H1 (cell line): ENCODE measurements at regions not wholly inside any gene's neighbourhood (a gene's known extent, or its start where the extent isn't known, plus 50 kb on each side); places are given as distances from the start of the nearest gene placed in this dataset.

Source experiments
- CTCF ChIA-PET: fragments of 300-600 bp; sonication (Branson Sonifier 250); formaldehyde crosslinking; loops from one replicate; lab custom pipeline; 2021; ENCODE audit not compliant: partially characterized antibody; lab: Charles Lee
- POLR2A ChIA-PET: fragments of 300-600 bp; sonication (Branson Sonifier 250); formaldehyde crosslinking; loops from one replicate; lab custom pipeline; 2021; ENCODE audit warnings: inconsistent platforms; ENCODE audit not compliant: partially characterized antibody; lab: Charles Lee
- DNase-seq, 2 experiments: peaks; one replicate each; pipeline versions ENCODE4 v3.0.0 to v3.0.0-alpha.2; 2010 to 2022; ENCODE audit warnings: low spot score in 2 of 2, low read depth in 1 of 2, mixed read lengths in 1 of 2
- FAIRE-seq: peaks from 2 replicates; lab custom pipeline; 2011; peaks lifted over from hg19 to GRCh38; lab: Jason Lieb, UNC
- H2AFZ ChIP-seq: 2 replicates; pipeline ENCODE4 v1.8.1; 2012; ENCODE audit warnings: low read length, inconsistent platforms
- H2AK5ac ChIP-seq: 2 replicates; pipeline ENCODE4 v1.6.1; 2013; ENCODE audit warnings: low read depth, low read length
- H2BK120ac ChIP-seq: replicated peaks from 2 replicates; pipeline ENCODE3; 2013; ENCODE audit warnings: low read depth, low read length, inconsistent platforms
- H2BK12ac ChIP-seq: 2 replicates; pipeline ENCODE4 v1.6.1; 2013; ENCODE audit warnings: low read depth, low read length
- H2BK15ac ChIP-seq: 2 replicates; pipeline ENCODE4 v1.6.1; 2013; ENCODE audit warnings: low read length
- H2BK20ac ChIP-seq: 2 replicates; pipeline ENCODE4 v1.6.1; 2013; ENCODE audit warnings: low read length
- H2BK5ac ChIP-seq: 2 replicates; pipeline ENCODE4 v1.6.1; 2013; ENCODE audit warnings: low read depth, low read length
- H3K14ac ChIP-seq: 2 replicates; pipeline ENCODE4 v1.6.1; 2013; ENCODE audit warnings: inconsistent platforms; ENCODE audit not compliant: insufficient read length
- H3K18ac ChIP-seq: 2 replicates; pipeline ENCODE4 v1.6.1; 2013; ENCODE audit warnings: low read length; ENCODE audit errors: extremely low read depth
- H3K23ac ChIP-seq: 2 replicates; pipeline ENCODE4 v1.6.1; 2013; ENCODE audit warnings: inconsistent platforms; ENCODE audit not compliant: insufficient read length
- H3K23me2 ChIP-seq: 2 replicates; pipeline ENCODE4 v1.6.1; 2013; ENCODE audit warnings: low read depth, low read length
- H3K27ac ChIP-seq: 2 replicates; pipeline ENCODE4 v1.6.1; 2011; ENCODE audit warnings: low read depth, low read length, inconsistent platforms
- H3K27me3 ChIP-seq, 4 experiments: replicated peaks in 1 of 4; 1 replicate in 1 of 4; 2 replicates in 3 of 4; pipeline versions ENCODE4 v1.6.1 to v1.8.1; 2011 to 2013; ENCODE audit warnings: low read length in 3 of 4, mild to moderate bottlenecking in 3 of 4, inconsistent platforms in 2 of 4, mixed read lengths in 2 of 4, moderate library complexity in 1 of 4; ENCODE audit not compliant: control insufficient read depth in 3 of 4, insufficient read depth in 3 of 4; ENCODE audit errors: extremely low read depth in 1 of 4
- H3K36me3 ChIP-seq, 4 experiments: 2 replicates each; pipeline versions ENCODE4 v1.6.1 to v1.8.1; 2011 to 2013; ENCODE audit warnings: mild to moderate bottlenecking in 4 of 4, low read length in 3 of 4, moderate library complexity in 2 of 4, control low read depth in 1 of 4, inconsistent platforms in 1 of 4; ENCODE audit not compliant: insufficient read depth in 4 of 4, control insufficient read depth in 2 of 4
- H3K4ac ChIP-seq: replicated peaks from 2 replicates; pipeline ENCODE3; 2013; ENCODE audit warnings: low read length, low read depth, mixed read lengths, inconsistent platforms; ENCODE audit not compliant: insufficient read length
- H3K4me1 ChIP-seq, 4 experiments: replicated peaks in 1 of 4; 1 replicate in 1 of 4; 2 replicates in 3 of 4; pipeline versions ENCODE4 v1.6.1 to v1.8.1; 2011 to 2013; ENCODE audit warnings: low read length in 3 of 4, inconsistent platforms in 2 of 4, mixed read lengths in 1 of 4; ENCODE audit not compliant: insufficient read depth in 4 of 4, control insufficient read depth in 3 of 4
- H3K4me2 ChIP-seq, 2 experiments: 2 replicates each; pipeline versions ENCODE4 v1.6.1 to v1.8.1; 2011 to 2013; ENCODE audit warnings: low read depth in 2 of 2, low read length in 2 of 2, control low read depth in 1 of 2, inconsistent platforms in 1 of 2, mild to moderate bottlenecking in 1 of 2; ENCODE audit not compliant: insufficient read depth in 1 of 2
- H3K4me3 ChIP-seq, 4 experiments: fragments of 200-600, 300-600 bp in 1 of 4; sonication (generic), shearing (Covaris generic), sonication (Bioruptor Twin) in 1 of 4; 2 replicates each; pipeline versions ENCODE4 v1.5.1 to v1.8.1; 2011 to 2016; ENCODE audit warnings: low read length in 4 of 4, low read depth in 3 of 4, control low read depth in 2 of 4, inconsistent platforms in 2 of 4, mild to moderate bottlenecking in 2 of 4, mixed read lengths in 1 of 4, moderate library complexity in 1 of 4; ENCODE audit not compliant: insufficient read depth in 2 of 4; ENCODE audit errors: extremely low read depth in 1 of 4
- H3K56ac ChIP-seq: replicated peaks from 2 replicates; pipeline ENCODE3; 2013; ENCODE audit warnings: low read depth, mild to moderate bottlenecking, mixed read lengths, low read length, inconsistent platforms; ENCODE audit not compliant: insufficient read length
- H3K79me1 ChIP-seq: 2 replicates; pipeline ENCODE4 v1.6.1; 2013; ENCODE audit warnings: low read depth, low read length, control low read depth
- H3K79me2 ChIP-seq, 2 experiments: 2 replicates each; pipeline versions ENCODE4 v1.6.1 to v1.8.1; 2012 to 2013; ENCODE audit warnings: low read length in 2 of 2, mild to moderate bottlenecking in 2 of 2, inconsistent platforms in 1 of 2; ENCODE audit not compliant: insufficient read depth in 2 of 2, control insufficient read depth in 1 of 2
- H3K9ac ChIP-seq, 4 experiments: replicated peaks in 1 of 4; 1 replicate in 1 of 4; 2 replicates in 3 of 4; pipeline versions ENCODE4 v1.6.1 to v1.8.1; 2011 to 2013; ENCODE audit warnings: low read depth in 3 of 4, low read length in 3 of 4, control low read depth in 2 of 4, mild to moderate bottlenecking in 2 of 4, moderate library complexity in 2 of 4, inconsistent platforms in 1 of 4; ENCODE audit errors: extremely low read depth in 1 of 4
- H3K9me3 ChIP-seq, 2 experiments: 2 replicates each; pipeline versions ENCODE4 v1.6.1 to v1.8.1; 2012 to 2013; ENCODE audit warnings: mild to moderate bottlenecking in 2 of 2, moderate library complexity in 2 of 2, control low read depth in 1 of 2, inconsistent platforms in 1 of 2, low read depth in 1 of 2, low read length in 1 of 2, mixed read lengths in 1 of 2; ENCODE audit not compliant: insufficient read depth in 2 of 2
- H4K20me1 ChIP-seq, 2 experiments: replicated peaks in 1 of 2; 2 replicates each; pipeline versions ENCODE3 to v1.8.1; 2011 to 2013; ENCODE audit warnings: inconsistent platforms in 2 of 2, low read length in 2 of 2, mild to moderate bottlenecking in 1 of 2; ENCODE audit not compliant: insufficient read depth in 2 of 2, control insufficient read depth in 1 of 2
- H4K5ac ChIP-seq: 2 replicates; pipeline ENCODE4 v1.6.1; 2013; ENCODE audit warnings: low read length, low read depth, mixed read lengths, inconsistent platforms; ENCODE audit not compliant: insufficient read length
- H4K8ac ChIP-seq: 2 replicates; pipeline ENCODE4 v1.8.0; 2013; ENCODE audit warnings: mild to moderate bottlenecking, moderate library complexity, low read length, inconsistent platforms; ENCODE audit not compliant: insufficient read depth; ENCODE audit errors: extremely low read depth
- H4K91ac ChIP-seq: replicated peaks from 2 replicates; pipeline ENCODE3; 2013; ENCODE audit warnings: low read length, mixed read lengths, inconsistent platforms; ENCODE audit not compliant: insufficient read length
- CBX8 ChIP-seq: fragments of 300-800, 300-1000 bp; sonication (generic); IDR thresholded peaks from 2 replicates; pipeline ENCODE4 v1.7.1; 2016; ENCODE audit warnings: low read depth, low read length, borderline replicate concordance
- JUND ChIP-seq: IDR thresholded peaks from 2 replicates; pipeline ENCODE4 v1.6.1; 2011; ENCODE audit warnings: mild to moderate bottlenecking, improper control_type of control experiment, low read length
- TAF1 ChIP-seq: IDR thresholded peaks from 2 replicates; pipeline ENCODE4 v1.6.1; 2011; ENCODE audit warnings: mild to moderate bottlenecking, low read depth, low read length

DNA sequence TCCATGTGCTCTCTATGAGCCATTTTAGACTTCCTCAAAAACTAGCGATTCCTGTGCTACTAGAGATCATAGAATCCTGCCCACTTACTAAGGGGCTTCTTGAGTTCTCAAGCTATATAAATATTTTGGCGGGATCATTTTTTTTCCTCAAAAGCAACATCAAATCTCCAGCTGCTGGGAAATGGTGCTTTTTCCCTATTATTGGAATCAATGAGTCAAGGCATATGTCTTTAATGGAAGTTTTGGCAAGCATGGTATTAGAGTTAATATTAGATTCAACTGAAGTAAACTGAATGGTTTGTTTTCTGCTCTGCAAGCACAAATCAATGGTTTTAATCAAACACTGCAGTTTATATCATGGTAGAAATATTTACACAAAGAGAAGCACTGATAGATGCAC, 369.9 kb upstream of the PTGER4 start (continued):
- TF ChIP-seq TAF1 (no peak), CBX8 (no peak)

DNA sequence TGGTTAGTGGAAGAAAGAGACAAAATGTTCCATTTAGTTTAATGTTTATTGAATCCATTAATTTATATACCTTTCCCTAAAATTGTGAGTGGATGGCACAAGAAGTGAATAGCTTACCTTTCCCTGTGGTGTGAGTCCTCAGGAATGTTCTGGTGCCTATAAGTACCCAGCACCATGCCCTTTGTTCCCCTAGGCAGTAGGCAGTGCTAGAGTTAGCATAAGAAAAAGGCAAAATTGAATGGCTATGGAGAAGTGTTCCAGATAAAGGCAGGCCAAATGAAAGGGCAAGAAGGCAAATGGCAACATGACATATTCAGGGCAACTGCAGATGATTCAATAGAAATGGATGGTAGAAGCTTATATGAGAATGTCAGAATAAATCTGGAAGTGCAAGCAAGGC, 370.8 kb upstream of the PTGER4 start:
- Histone ChIP-seq H2BK15ac (no peak overlapping the region), H3K4me2 (no peak overlapping the region), H3K18ac (no peak overlapping the region), H2BK12ac (no peak overlapping the region), H3K79me1 (no peaks in the 10 kb centered on the region), H3K14ac (no peak overlapping the region), H4K91ac (no peak overlapping the region), H3K23me2 (no peaks in the 10 kb centered on the region), H3K4me3 (no peak overlapping the region), H3K79me2 (no peaks in the 10 kb centered on the region), H3K4me1 (no peaks in the 10 kb centered on the region; a peak in 2 of 7 replicates), H3K27me3 (no peaks in the 10 kb centered on the region), H3K9ac (no peak overlapping the region), H3K9me3 (no peaks in the 10 kb centered on the region), H4K20me1 (no peaks in the 10 kb centered on the region), H3K27ac (no peak overlapping the region), H4K5ac (no peak overlapping the region), H3K4ac (no peak overlapping the region), H2BK120ac (no peak overlapping the region), H2BK5ac (no peak overlapping the region), H3K56ac (no peak overlapping the region), H3K36me3 (no peaks in the 10 kb centered on the region), H2BK20ac (no peak overlapping the region), H2AFZ (no peak overlapping the region), H4K8ac (no peak overlapping the region), H2AK5ac (no peak overlapping the region), H3K23ac (no peak overlapping the region)
- CTCF ChIA-PET, result no interaction called here
- FAIRE-seq, result peak; percentile 55
- POLR2A ChIA-PET, result no interaction called here
- DNase-seq, result peak in 1 of 2 experiments; percentile 10
- no peak for TF ChIP-seq JUND
